Stimulated activated CD4-positive, alpha-beta T cell treated with anti-CD3 and anti-CD28 coated beads, Interleukin-1b, Interleukin-23, amount 100 ng/mL, for 48 hours (primary cell): ENCODE measurements at regions not wholly inside any gene's neighbourhood (a gene's known extent, or its start where the extent isn't known, plus 50 kb on each side); places are given as distances from the start of the nearest gene placed in this dataset.

Source experiments
- DNase-seq: peaks from one replicate; pipeline ENCODE4 v3.0.0-alpha.2; 2020

- DNase-seq: no peak
Measured at GRCh38 chr17:55829995-55830612, 79.3 kb downstream of the PCTP start.

- DNase-seq: no peak
Measured at GRCh38 chr17:55830699-55831471, 80.0 kb downstream of the PCTP start.

GRCh38 chr17:55833306-55833705, 82.5 kb downstream of the PCTP start:
- DNase-seq: no peak

DNA sequence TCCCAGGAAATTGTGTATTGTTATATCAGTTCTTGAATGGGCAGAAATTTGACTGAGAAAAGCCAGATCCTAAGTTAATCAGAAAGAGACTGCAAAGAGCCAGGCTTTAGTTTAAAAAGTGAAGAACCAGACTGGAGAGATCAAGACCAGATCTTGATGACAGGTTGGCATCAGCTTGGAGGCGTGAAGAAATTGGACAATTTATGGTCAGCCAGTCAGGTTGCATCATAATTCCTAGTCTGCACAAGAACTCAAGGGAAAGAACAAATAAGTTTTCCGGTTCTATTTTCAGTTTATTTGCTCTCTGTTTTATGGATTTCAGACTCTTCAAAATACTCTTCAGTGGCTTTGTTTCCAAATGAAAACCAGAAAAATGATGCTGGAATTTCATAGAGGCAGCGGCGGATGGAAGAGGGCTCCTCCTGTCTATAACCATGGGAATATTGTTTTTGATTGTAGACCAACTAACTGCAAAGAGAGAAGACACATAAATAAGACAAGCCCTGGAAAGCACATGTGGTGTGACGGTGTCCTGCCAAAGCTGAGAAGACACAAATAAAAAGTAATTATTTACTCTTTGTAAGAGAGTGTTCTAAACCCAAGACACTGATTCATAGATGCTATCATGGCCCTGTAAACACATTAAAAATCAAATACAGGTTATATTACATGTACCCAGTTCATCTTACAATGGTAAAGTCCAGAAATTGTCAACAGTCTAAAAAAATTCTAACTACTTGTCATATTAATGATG, 91.7 kb downstream of the PCTP start:
- DNase-seq: no peak

DNA sequence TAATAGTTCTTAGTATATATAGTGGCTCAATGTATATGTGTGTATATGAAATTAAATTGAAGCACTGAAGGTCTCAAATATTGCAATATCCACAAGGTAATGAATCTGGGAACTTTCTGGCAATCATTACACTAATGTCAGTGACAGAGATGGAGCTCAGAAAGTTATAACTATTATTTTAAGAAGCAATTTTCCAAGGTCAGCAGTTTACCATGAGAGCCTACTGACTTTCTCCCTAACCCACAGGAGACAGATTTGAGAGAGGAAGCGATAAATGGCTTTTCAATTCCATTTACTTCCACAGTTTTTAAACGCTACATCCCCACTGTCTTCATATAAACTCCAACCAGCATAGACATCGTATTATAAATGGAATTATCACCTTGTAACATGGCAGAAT, 92.9 kb downstream of the PCTP start:
- no peak for DNase-seq

GRCh38 chr17:55845385-55845784, 94.5 kb downstream of the PCTP start:
- peak; percentile 10 for DNase-seq

- no peak for DNase-seq
Measured at GRCh38 chr17:55846745-55847144, 95.9 kb downstream of the PCTP start.

DNA sequence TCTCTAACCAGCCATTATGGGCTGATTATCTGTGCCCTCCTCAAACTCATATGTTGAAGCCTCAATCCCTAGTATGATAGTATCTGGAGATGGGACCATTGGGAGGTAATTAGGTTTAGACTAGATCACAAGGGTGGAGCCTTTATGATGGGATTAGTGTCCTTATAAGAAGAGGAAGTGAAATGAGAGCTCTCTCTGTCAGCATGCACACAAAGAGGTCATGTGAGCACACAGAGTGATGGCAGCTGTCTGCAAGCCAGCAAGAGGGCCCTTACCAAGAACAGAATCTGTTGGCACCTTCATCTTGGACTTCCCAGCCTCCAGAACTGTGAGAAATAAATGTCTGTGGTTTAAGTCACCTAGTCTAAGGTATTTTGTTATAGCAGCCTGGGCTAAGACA, 101.9 kb downstream of the PCTP start:
- no peak for DNase-seq

GRCh38 chr17:55859301-55859795, 108.5 kb downstream of the PCTP start:
- DNase-seq: no peak

- no peak for DNase-seq
Measured at GRCh38 chr17:55865072-55865762, 114.4 kb downstream of the PCTP start.

GRCh38 chr17:55870044-55870443, 119.2 kb downstream of the PCTP start:
- DNase-seq: no peak

DNA sequence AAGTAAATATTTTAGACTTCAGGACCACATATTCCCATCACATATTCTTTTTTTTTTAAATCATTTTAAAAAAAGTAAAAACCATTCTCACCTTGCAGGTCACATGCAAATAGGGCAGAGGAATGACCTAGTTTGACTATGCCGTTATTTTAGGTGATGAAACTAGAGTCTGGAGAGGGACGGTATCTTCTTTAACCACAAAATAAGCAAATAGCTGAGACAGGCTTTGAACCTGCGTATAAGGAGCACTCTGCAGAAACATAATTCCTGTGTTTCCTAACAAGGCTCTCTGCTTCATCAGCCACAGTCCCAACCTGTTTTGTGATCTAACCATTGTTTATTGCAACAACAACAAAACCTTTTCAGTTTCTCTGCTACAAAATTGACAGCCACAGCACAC, 121.5 kb downstream of the PCTP start:
- DNase-seq: no peak

- no peak for DNase-seq
Measured at GRCh38 chr17:55873017-55873758, 122.3 kb downstream of the PCTP start.

DNA sequence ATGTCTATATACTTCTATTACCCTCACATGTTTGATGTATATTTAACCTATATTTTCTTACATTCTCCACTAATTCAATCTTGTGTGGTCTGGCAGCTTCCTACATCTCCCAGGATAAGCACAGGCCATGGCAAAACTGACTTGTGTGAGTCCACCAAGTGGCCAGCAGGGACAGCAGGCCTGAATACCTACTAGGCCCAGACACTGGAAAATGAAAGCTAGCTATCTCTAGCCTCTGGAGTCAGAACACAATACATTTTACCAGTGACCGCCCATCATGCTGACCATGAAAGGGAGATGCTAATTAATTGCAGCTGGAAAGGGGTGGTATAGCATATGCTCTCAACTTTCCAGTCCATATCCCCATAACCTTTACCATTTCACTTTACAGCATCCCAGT, 132.3 kb downstream of the PCTP start:
- no peak for DNase-seq

DNA sequence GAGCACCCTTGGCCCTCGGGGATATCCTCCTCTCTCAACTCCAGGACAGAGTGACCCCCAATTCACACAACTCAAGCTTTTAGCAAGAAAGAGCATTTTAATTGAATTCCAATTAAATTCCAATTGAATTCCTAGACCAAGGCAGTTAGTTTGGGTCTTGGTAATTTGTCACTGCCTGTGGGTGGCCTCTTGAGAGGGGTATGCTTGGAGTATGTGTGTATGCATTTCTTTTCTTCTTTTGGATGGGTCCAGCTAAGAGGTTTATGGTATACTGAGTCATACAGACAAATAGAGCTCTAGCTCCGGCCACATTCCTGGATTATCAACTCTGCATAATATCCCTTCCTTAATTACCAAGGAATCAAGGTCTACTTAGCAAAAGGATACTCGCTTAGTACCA, 136.7 kb downstream of the PCTP start:
- no peak for DNase-seq

DNA sequence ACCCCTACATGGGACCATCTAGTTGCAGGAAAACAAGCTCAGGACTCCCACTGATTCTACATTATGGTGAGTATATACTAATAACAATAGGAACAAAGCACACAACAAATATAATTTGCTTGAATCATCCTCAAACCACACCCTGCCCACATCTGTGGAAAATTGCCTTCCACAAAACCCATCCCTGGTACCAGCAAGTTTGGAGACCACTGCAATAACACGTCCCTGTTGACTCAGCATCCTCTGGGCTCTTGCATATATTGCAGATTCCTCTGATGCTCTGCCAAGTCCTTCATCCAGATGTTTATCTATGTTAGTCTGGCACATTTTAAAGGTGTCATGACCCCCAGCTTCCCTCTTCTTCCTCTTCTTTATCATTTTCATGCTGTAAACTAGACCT, 138.4 kb downstream of the PCTP start:
- DNase-seq: no peak

DNA sequence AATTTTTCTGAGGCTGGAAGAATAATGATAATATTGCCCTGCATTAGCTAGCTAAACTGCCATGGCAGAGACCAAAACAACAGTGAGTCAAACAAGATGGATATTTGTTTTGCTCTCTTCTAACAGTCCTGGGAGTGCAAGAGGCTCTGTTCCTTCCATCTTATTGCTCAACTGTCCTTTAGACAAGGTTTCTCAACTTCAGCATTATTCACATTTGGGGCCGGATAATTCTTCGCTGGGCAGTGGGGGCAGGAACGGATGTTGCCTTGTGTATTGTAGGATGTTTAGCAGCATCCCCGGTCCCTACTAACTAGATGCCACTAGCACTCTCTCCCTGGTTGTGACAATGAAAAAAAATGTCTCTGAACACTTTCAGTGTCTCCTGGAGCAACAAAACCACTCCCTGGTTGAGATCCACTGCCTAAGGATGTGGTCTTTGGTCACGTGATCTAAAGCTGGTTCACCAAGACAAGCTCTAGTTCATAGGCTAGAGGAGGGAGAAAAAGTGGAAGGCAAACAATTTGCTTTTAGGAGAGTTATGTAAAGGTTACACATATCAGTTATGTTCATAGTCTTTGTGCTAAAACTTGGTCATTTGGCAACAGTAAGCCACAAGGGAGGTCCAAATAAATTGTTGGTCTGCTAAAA, 144.4 kb downstream of the PCTP start:
- DNase-seq: no peak

DNA sequence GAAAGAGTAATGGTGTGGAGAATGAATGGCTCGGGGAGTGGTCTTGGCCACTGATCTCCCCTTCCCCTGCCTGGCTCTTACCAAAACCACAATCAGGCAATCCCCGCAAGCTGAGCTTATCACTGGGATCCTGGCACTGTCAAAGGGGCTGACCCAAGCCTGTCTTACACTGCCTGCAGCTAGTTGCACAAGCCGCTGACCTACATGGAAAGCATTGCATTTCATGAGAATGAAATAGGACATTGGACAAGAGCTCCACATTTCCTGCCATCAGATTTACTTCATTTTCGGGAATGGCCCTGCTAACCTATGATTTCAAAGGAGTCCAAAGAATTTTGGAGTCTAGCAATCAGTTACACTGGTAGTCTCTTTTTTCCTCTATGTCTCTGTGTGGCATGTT, 146.4 kb downstream of the PCTP start:
- DNase-seq: no peak

- no peak for DNase-seq
Measured at GRCh38 chr17:55898195-55898594, 147.3 kb downstream of the PCTP start.

DNA sequence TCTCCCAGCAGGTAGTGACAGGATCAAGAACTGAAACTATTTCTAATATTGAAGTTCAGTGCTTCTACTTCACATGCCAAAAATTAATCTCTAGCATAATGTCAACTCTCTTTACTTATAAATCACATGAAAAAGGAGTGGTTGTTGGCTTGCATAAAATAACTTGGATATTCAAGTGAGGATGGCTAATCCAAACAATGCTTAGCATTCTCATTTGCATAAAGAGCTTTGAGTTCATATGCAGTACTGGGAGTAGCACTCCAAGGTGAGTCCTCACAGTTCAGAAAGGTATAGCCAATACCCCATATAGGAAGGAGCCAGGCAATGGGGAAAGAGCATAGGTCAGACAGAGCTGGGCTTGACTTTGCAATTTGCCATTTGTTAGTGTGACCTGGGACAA, 149.3 kb downstream of the PCTP start:
- no peak for DNase-seq

GRCh38 chr17:55903028-55903690, 152.3 kb downstream of the PCTP start:
- no peak for DNase-seq
